B cell (primary cell): ENCODE measurements at regions not wholly inside any gene's neighbourhood (a gene's known extent, or its start where the extent isn't known, plus 50 kb on each side); places are given as distances from the start of the nearest gene placed in this dataset.

Experiments
- ATAC-seq: fragments of 200-7000 bp; cut with Tn5 transposase; one replicate; pipeline ENCODE4 v1.10.0; 2021; ENCODE audit warnings: low read depth, mild to moderate bottlenecking, moderate number of reproducible peaks, moderate library complexity
- CTCF ChIA-PET: fragments of 350-600 bp; sonication (Branson Sonifier 250); formaldehyde crosslinking; loops from one replicate; lab custom pipeline; 2021; ENCODE audit warnings: antibody characterized with exemption, inconsistent platforms; lab: Charles Lee
- POLR2A ChIA-PET: fragments of 350-600 bp; sonication (Branson Sonifier 250); formaldehyde crosslinking; loops from one replicate; lab custom pipeline; 2021; ENCODE audit warnings: antibody characterized with exemption; lab: Charles Lee
- DNase-seq: peaks from one replicate; pipeline ENCODE4 v3.0.0; 2013
- H2AFZ ChIP-seq: 2 replicates; pipeline ENCODE4 v1.6.1; 2012; ENCODE audit warnings: mild to moderate bottlenecking, low read depth, low read length; ENCODE audit not compliant: insufficient read depth, poor library complexity, severe bottlenecking
- H3K27ac ChIP-seq, 2 donors: 1 replicate in 1 of 2; 2 replicates in 1 of 2; pipeline ENCODE4 v1.5.1; 2012 to 2013; ENCODE audit warnings: low read length in 2 of 2, mild to moderate bottlenecking in 2 of 2, moderate library complexity in 1 of 2
- H3K27me3 ChIP-seq, 4 experiments: fragments of 200-600 bp in 1 of 4; sonication (generic) in 1 of 4; replicated peaks in 1 of 4; 1 replicate in 2 of 4; 2 replicates in 2 of 4; pipeline versions ENCODE4 v1.6.1 to v1.7.0; 2013 to 2016; ENCODE audit warnings: low read length in 3 of 4, mild to moderate bottlenecking in 2 of 4, mixed read lengths in 1 of 4, moderate library complexity in 1 of 4; ENCODE audit not compliant: insufficient read depth in 4 of 4, control insufficient read depth in 3 of 4; ENCODE audit errors: control extremely low read depth in 1 of 4
- H3K36me3 ChIP-seq, 2 experiments: replicated peaks in 1 of 2; 1 replicate in 1 of 2; 2 replicates in 1 of 2; pipeline versions ENCODE4 v1.6.1 to v1.7.1; 2013; ENCODE audit warnings: low read length in 1 of 2; ENCODE audit not compliant: insufficient read depth in 2 of 2, control insufficient read depth in 1 of 2; ENCODE audit errors: control extremely low read depth in 1 of 2, extremely low read depth in 1 of 2
- H3K4me1 ChIP-seq, 2 donors: fragments of 200-600 bp in 1 of 2; sonication (generic) in 1 of 2; 1 replicate in 1 of 2; 2 replicates in 1 of 2; pipeline versions ENCODE4 v1.5.1 to v1.6.1; 2013 to 2017; ENCODE audit warnings: low read length in 2 of 2; ENCODE audit not compliant: control insufficient read depth in 2 of 2, insufficient read depth in 2 of 2
- H3K4me2 ChIP-seq: replicated peaks from 2 replicates; pipeline ENCODE3; 2012; ENCODE audit warnings: mild to moderate bottlenecking, low read depth, low read length; ENCODE audit not compliant: poor library complexity, severe bottlenecking
- H3K4me3 ChIP-seq, 5 experiments: fragments of 200-600 bp in 1 of 5; sonication (generic) in 1 of 5; 1 replicate in 3 of 5; 2 replicates in 2 of 5; pipeline versions ENCODE4 v1.5.1 to v1.7.0; 2011 to 2016; ENCODE audit warnings: low read length in 4 of 5, mild to moderate bottlenecking in 4 of 5, low read depth in 2 of 5, control low read depth in 1 of 5, moderate library complexity in 1 of 5; ENCODE audit not compliant: insufficient read depth in 1 of 5; ENCODE audit errors: control extremely low read depth in 1 of 5, extremely low read depth in 1 of 5
- H3K79me2 ChIP-seq: fragments of 200-600 bp; sonication (generic); one replicate; pipeline ENCODE4 v1.6.0; 2016; ENCODE audit warnings: low read length; ENCODE audit not compliant: control insufficient read depth, insufficient read depth
- H3K9ac ChIP-seq: fragments of 200-600 bp; sonication (generic); 2 replicates; pipeline ENCODE4 v1.6.1; 2017; ENCODE audit warnings: mild to moderate bottlenecking, low read length, moderate library complexity
- H3K9me3 ChIP-seq, 3 donors: one replicate each; pipeline versions ENCODE4 v1.6.1 to v1.7.1; 2013; ENCODE audit warnings: low read length in 2 of 3; ENCODE audit not compliant: control insufficient read depth in 2 of 3, insufficient read depth in 1 of 3; ENCODE audit errors: control extremely low read depth in 1 of 3
- H4K20me1 ChIP-seq: 2 replicates; pipeline ENCODE4 v1.6.0; 2012; ENCODE audit warnings: mild to moderate bottlenecking, low read length; ENCODE audit not compliant: insufficient read depth, control insufficient read depth, poor library complexity, severe bottlenecking
- H3K27ac Mint-ChIP-seq: one replicate; pipeline ENCODE4 v1.8.0; 2021; ENCODE audit warnings: mixed read lengths
- H3K27me3 Mint-ChIP-seq: one replicate; pipeline ENCODE4 v1.8.0; 2021; ENCODE audit warnings: mixed read lengths
- H3K4me1 Mint-ChIP-seq: one replicate; pipeline ENCODE4 v1.8.0; 2021; ENCODE audit warnings: mixed read lengths
- H3K4me3 Mint-ChIP-seq: one replicate; pipeline ENCODE4 v1.8.0; 2021; ENCODE audit warnings: mixed read lengths
- H3K9me3 Mint-ChIP-seq: one replicate; pipeline ENCODE4 v1.8.0; 2022; ENCODE audit warnings: mixed read lengths; ENCODE audit not compliant: insufficient read depth
- EZH2 ChIP-seq: IDR thresholded peaks from 2 replicates; pipeline ENCODE4 v1.6.1; 2012; ENCODE audit warnings: borderline replicate concordance, low read depth, mild to moderate bottlenecking, moderate library complexity, low read length; ENCODE audit not compliant: insufficient read depth, poor library complexity, severe bottlenecking
- WGBS: methylation state at CpG from one replicate; pipeline ENCODE4 v1.1.5; 2013; ENCODE audit warnings: missing lambda C conversion rate; ENCODE audit not compliant: insufficient coverage; 5-methylcytosine and 5-hydroxymethylcytosine counted together
- intact Hi-C: fragments of 100-400 bp; cut with micrococcal nuclease; formaldehyde crosslinking; loops from one replicate; pipeline ENCODE4 v1.10.0; 2022
- TF ChIP-seq, protein P1 (sequence below): fragments of 200-600 bp; IDR thresholded peaks from one replicate; pipeline ENCODE4 v1.8.0; 2022; ENCODE audit warnings: antibody characterized with exemption, mild to moderate bottlenecking

DNA sequence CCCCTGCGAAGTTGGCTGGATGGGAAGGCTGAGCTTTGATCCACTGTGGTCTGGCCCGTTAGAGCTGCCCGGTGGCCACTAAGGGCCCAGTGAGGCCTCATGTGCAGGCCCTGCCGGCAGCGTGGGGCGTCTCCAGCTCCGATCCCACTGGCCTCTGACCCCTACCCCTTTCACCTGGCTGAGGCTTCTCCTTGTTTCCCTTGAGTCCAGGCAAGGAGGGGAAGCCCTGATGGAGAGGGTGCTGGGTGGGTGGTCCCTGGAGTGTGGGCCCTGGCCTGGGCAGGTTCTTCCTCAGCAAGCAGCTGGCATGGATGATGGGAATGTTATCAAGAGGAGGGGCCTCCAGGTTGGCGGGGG, 356.8 kb downstream of the SEC14L1 start:
- Mint-ChIP-seq H3K27ac (no peak overlapping the region), H3K9me3 (no peaks in the 10 kb centered on the region), H3K4me1 (peaks cover 18% of the 10 kb centered on the region), H3K4me3 (no peak overlapping the region), H3K27me3 (no peaks in the 10 kb centered on the region)
- Histone ChIP-seq H4K20me1 (peaks cover 39% of the 10 kb centered on the region), H3K9ac (no peak overlapping the region), H3K36me3 (peaks cover 3 to 73% of the 10 kb centered on the region in 2 experiments), H3K4me1 (peaks cover 10 to 18% of the 10 kb centered on the region in 2 donors), H3K79me2 (peaks cover 18% of the 10 kb centered on the region), H3K27me3 (no peaks in the 10 kb centered on the region), H3K4me3 (no peak overlapping the region), H3K9me3 (no peaks in the 10 kb centered on the region), H3K4me2 (no peak overlapping the region), H2AFZ (no peak overlapping the region), H3K27ac (no peak overlapping the region)
- ATAC-seq (no peak), DNase-seq (no peak)
- ChIA-PET POLR2A (interaction anchor here (0.5 kb wide), 1 partner anchor 533 kb away, joined by 4 read pairs; no protein-coding TSS in a partner anchor), CTCF (interaction anchor here (1.1 to 9.6 kb wide), 5 partner anchors 8 to 168 kb away, joined by 4 to 206 read pairs (median 135); no protein-coding TSS in a partner anchor)
- 96% methylated on average over 6 of the region's 8 CpGs for WGBS
- no peak for TF ChIP-seq EZH2
- TF ChIP-seq, protein P1, sequence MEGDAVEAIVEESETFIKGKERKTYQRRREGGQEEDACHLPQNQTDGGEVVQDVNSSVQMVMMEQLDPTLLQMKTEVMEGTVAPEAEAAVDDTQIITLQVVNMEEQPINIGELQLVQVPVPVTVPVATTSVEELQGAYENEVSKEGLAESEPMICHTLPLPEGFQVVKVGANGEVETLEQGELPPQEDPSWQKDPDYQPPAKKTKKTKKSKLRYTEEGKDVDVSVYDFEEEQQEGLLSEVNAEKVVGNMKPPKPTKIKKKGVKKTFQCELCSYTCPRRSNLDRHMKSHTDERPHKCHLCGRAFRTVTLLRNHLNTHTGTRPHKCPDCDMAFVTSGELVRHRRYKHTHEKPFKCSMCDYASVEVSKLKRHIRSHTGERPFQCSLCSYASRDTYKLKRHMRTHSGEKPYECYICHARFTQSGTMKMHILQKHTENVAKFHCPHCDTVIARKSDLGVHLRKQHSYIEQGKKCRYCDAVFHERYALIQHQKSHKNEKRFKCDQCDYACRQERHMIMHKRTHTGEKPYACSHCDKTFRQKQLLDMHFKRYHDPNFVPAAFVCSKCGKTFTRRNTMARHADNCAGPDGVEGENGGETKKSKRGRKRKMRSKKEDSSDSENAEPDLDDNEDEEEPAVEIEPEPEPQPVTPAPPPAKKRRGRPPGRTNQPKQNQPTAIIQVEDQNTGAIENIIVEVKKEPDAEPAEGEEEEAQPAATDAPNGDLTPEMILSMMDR = no peak
- intact Hi-C loops = no loop called here

DNA sequence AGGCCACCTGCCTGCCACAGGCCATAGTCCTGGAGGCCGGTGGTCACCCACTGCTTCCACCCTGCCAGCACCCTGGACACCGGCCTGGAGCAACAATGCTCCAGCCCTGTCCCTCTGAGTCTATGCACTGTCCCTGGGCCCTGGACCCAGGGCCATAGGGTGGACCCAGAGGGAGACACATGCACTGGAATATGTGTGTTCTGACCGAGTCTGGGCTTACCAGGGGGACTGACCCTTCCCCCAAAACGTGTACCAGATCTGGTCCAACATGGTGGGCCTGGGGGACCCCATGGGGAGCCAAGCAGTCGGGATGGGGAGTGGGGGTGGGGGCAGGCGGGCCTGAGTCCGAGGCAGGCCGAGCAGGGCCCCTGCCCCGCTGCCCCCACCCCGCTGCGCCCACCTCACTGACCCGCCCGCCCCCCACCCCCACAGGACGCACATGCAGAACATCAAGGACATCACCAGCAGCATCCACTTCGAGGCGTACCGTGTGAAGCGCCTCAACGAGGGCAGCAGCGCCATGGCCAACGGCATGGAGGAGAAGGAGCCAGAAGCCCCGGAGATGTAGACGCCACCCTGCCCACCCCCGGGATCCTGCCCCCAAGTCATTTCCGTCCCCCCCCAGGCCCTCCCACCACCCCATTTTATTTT, 357.4 kb downstream of the SEC14L1 start:
- H3K27ac Mint-ChIP-seq = no peak overlapping the region
- no peaks in the 10 kb centered on the region for H3K27me3 ChIP-seq
- no peaks in the 10 kb centered on the region for H3K9me3 ChIP-seq
- intact Hi-C loops = no loop called here
- H2AFZ ChIP-seq = no peak overlapping the region
- DNase-seq = no peak
- peaks cover 2 to 67% of the 10 kb centered on the region in 2 experiments for H3K36me3 ChIP-seq
- no peaks in the 10 kb centered on the region for H3K9me3 Mint-ChIP-seq
- no peak overlapping the region for H3K4me2 ChIP-seq
- no peak overlapping the region for H3K9ac ChIP-seq
- H3K4me3 Mint-ChIP-seq = no peak overlapping the region
- no peak for ATAC-seq
- peaks cover 39% of the 10 kb centered on the region for H4K20me1 ChIP-seq
- H3K79me2 ChIP-seq = peaks cover 18% of the 10 kb centered on the region
- peaks cover 17% of the 10 kb centered on the region for H3K4me1 Mint-ChIP-seq
- H3K4me1 ChIP-seq = peaks cover 10 to 15% of the 10 kb centered on the region in 2 donors
- ChIA-PET POLR2A (interaction anchor here (0.5 kb wide), 1 partner anchor 533 kb away, joined by 4 read pairs; no protein-coding TSS in a partner anchor), CTCF (interaction anchor here (1.2 to 9.6 kb wide), 3 partner anchors 67 to 169 kb away, joined by 3 to 169 read pairs (median 135); no protein-coding TSS in a partner anchor)
- H3K4me3 ChIP-seq = no peak overlapping the region
- H3K27me3 Mint-ChIP-seq = no peaks in the 10 kb centered on the region
- no peak for TF ChIP-seq EZH2
- TF ChIP-seq, protein P1 = no peak
- H3K27ac ChIP-seq = no peak overlapping the region
- WGBS = 97% methylated on average over 10 of the region's 25 CpGs
